H9 (cell line): ENCODE measurements at regions not wholly inside any gene's neighbourhood (a gene's known extent, or its start where the extent isn't known, plus 50 kb on each side); places are given as distances from the start of the nearest gene placed in this dataset.

Experiments
- DNase-seq: peaks from one replicate; pipeline ENCODE4 v3.0.0-alpha.2; 2017
- H2AFZ ChIP-seq: one replicate; pipeline ENCODE4 v1.6.1; 2013; ENCODE audit warnings: mild to moderate bottlenecking, low read length, control low read depth, moderate library complexity
- H2AK5ac ChIP-seq: 2 replicates; pipeline ENCODE4 v1.6.1; 2013; ENCODE audit warnings: low read length, control low read depth, mixed read lengths; ENCODE audit not compliant: insufficient read length
- H2BK120ac ChIP-seq: one replicate; pipeline ENCODE4 v1.6.1; 2013; ENCODE audit warnings: low read depth, mild to moderate bottlenecking, low read length, control low read depth, inconsistent platforms; ENCODE audit not compliant: poor library complexity, severe bottlenecking
- H2BK12ac ChIP-seq: 2 replicates; pipeline ENCODE4 v1.6.1; 2013; ENCODE audit warnings: low read length, control low read depth, mixed read lengths, low read depth; ENCODE audit not compliant: insufficient read length
- H2BK15ac ChIP-seq: 2 replicates; pipeline ENCODE4 v1.6.1; 2013; ENCODE audit warnings: low read depth, low read length, control low read depth
- H2BK20ac ChIP-seq: one replicate; pipeline ENCODE4 v1.6.1; 2013; ENCODE audit warnings: low read depth, mild to moderate bottlenecking, low read length, control low read depth, inconsistent platforms; ENCODE audit not compliant: poor library complexity, severe bottlenecking
- H2BK5ac ChIP-seq: 2 replicates; pipeline ENCODE4 v1.6.1; 2013; ENCODE audit warnings: low read length, control low read depth, mixed read lengths; ENCODE audit not compliant: insufficient read length
- H3K14ac ChIP-seq: 2 replicates; pipeline ENCODE4 v1.6.1; 2013; ENCODE audit warnings: low read length, control low read depth; ENCODE audit not compliant: insufficient read depth
- H3K18ac ChIP-seq: 2 replicates; pipeline ENCODE4 v1.6.1; 2013; ENCODE audit warnings: low read depth, mild to moderate bottlenecking, mixed read lengths, low read length, control low read depth; ENCODE audit not compliant: insufficient read length
- H3K23ac ChIP-seq: 2 replicates; pipeline ENCODE4 v1.6.1; 2013; ENCODE audit warnings: low read length, control low read depth, mixed read lengths, low read depth; ENCODE audit not compliant: insufficient read length
- H3K23me2 ChIP-seq: 2 replicates; pipeline ENCODE4 v1.6.1; 2013; ENCODE audit warnings: low read depth, mild to moderate bottlenecking, mixed read lengths, low read length, control low read depth; ENCODE audit not compliant: insufficient read length, poor library complexity, severe bottlenecking
- H3K27ac ChIP-seq: 2 replicates; pipeline ENCODE4 v1.5.1; 2013; ENCODE audit warnings: low read length, control low read depth, mixed read lengths, low read depth; ENCODE audit not compliant: insufficient read length
- H3K27me3 ChIP-seq: 2 replicates; pipeline ENCODE4 v1.6.1; 2013; ENCODE audit warnings: low read length, control low read depth, inconsistent platforms; ENCODE audit not compliant: insufficient read depth
- H3K4ac ChIP-seq: 2 replicates; pipeline ENCODE4 v1.6.1; 2013; ENCODE audit warnings: low read depth, mild to moderate bottlenecking, control low read depth, inconsistent platforms, low read length, moderate library complexity
- H3K4me1 ChIP-seq: 2 replicates; pipeline ENCODE4 v1.6.1; 2013; ENCODE audit warnings: low read length, control low read depth, inconsistent platforms; ENCODE audit not compliant: insufficient read depth
- H3K4me2 ChIP-seq: 2 replicates; pipeline ENCODE4 v1.6.1; 2013; ENCODE audit warnings: low read length, control low read depth, mixed read lengths; ENCODE audit not compliant: insufficient read length, insufficient read depth
- H3K56ac ChIP-seq: 2 replicates; pipeline ENCODE4 v1.6.1; 2013; ENCODE audit warnings: low read depth, mild to moderate bottlenecking, mixed read lengths, low read length, control low read depth; ENCODE audit not compliant: insufficient read length
- H3K79me1 ChIP-seq: 2 replicates; pipeline ENCODE4 v1.6.1; 2013; ENCODE audit warnings: low read depth, mild to moderate bottlenecking, moderate library complexity, low read length, control low read depth, inconsistent platforms; ENCODE audit not compliant: insufficient read depth, poor library complexity, severe bottlenecking
- H3K79me2 ChIP-seq: 2 replicates; pipeline ENCODE4 v1.6.1; 2013; ENCODE audit warnings: low read length, control low read depth, inconsistent platforms; ENCODE audit not compliant: insufficient read depth
- H3K9ac ChIP-seq: 2 replicates; pipeline ENCODE4 v1.6.1; 2013; ENCODE audit warnings: low read length, control low read depth, mixed read lengths; ENCODE audit not compliant: insufficient read length; ENCODE audit errors: extremely low read depth
- H3K9me3 ChIP-seq: one replicate; pipeline ENCODE4 v1.6.1; 2013; ENCODE audit warnings: low read depth, low read length, inconsistent platforms; ENCODE audit not compliant: control insufficient read depth
- H3T11ph ChIP-seq: one replicate; pipeline ENCODE4 v1.6.1; 2013; ENCODE audit warnings: mild to moderate bottlenecking, low read length, control low read depth, inconsistent platforms
- H4K20me1 ChIP-seq: one replicate; pipeline ENCODE4 v1.6.1; 2013; ENCODE audit not compliant: control insufficient read depth, insufficient read length, insufficient read depth
- H4K5ac ChIP-seq: 2 replicates; pipeline ENCODE4 v1.6.1; 2013; ENCODE audit warnings: low read depth, mild to moderate bottlenecking, mixed read lengths, low read length, control low read depth; ENCODE audit not compliant: insufficient read length
- H4K8ac ChIP-seq: replicated peaks from 2 replicates; pipeline ENCODE4 v1.6.1; 2013; ENCODE audit warnings: low read length, control low read depth, mixed read lengths, low read depth; ENCODE audit not compliant: insufficient read length
- H4K91ac ChIP-seq: 2 replicates; pipeline ENCODE4 v1.6.1; 2013; ENCODE audit warnings: low read depth, mild to moderate bottlenecking, moderate library complexity, mixed read lengths, low read length, control low read depth; ENCODE audit not compliant: insufficient read length
- H3K27ac Mint-ChIP-seq, 3 experiments: 2 replicates in 2 of 3; 3 replicates in 1 of 3; pipeline ENCODE4 v1.8.0; 2020 to 2021; ENCODE audit warnings: mixed read lengths in 3 of 3, mild to moderate bottlenecking in 1 of 3, moderate library complexity in 1 of 3
- H3K27me3 Mint-ChIP-seq: 2 replicates; pipeline ENCODE4 v1.8.0; 2021; ENCODE audit warnings: low read depth, mild to moderate bottlenecking, moderate library complexity, mixed read lengths
- H3K36me3 Mint-ChIP-seq, 3 experiments: 2 replicates in 2 of 3; 3 replicates in 1 of 3; pipeline ENCODE4 v1.8.0; 2020 to 2021; ENCODE audit warnings: low read depth in 3 of 3, mixed read lengths in 3 of 3; ENCODE audit not compliant: insufficient read depth in 1 of 3
- H3K4me1 Mint-ChIP-seq, 2 experiments: 2 replicates each; pipeline ENCODE4 v1.8.0; 2020; ENCODE audit warnings: mixed read lengths in 2 of 2
- H3K4me3 Mint-ChIP-seq, 2 experiments: 2 replicates in 1 of 2; 3 replicates in 1 of 2; pipeline ENCODE4 v1.8.0; 2020 to 2021; ENCODE audit warnings: mild to moderate bottlenecking in 2 of 2, mixed read lengths in 2 of 2, moderate library complexity in 1 of 2
- H3K9me3 Mint-ChIP-seq, 2 experiments: 2 replicates in 1 of 2; 3 replicates in 1 of 2; pipeline ENCODE4 v1.8.0; 2020; ENCODE audit warnings: mild to moderate bottlenecking in 2 of 2, mixed read lengths in 2 of 2, moderate library complexity in 1 of 2
- CTCF ChIP-seq: fragments of 200-600 bp; sonication (generic); conservative IDR thresholded peaks from 3 replicates; pipeline ENCODE4 v1.8.0; 2021; ENCODE audit warnings: antibody characterized with exemption, mild to moderate bottlenecking
- WGBS: extraction: QIAGEN DNeasy Blood & Tissue Kit; methylation state at CpG from one replicate; pipeline ENCODE4 v1.1.7; 2013; ENCODE audit warnings: missing lambda C conversion rate, low lambda C conversion rate, mixed read lengths; ENCODE audit not compliant: insufficient read length; ENCODE audit errors: extremely low coverage; 5-methylcytosine and 5-hydroxymethylcytosine counted together

- no peak overlapping the region for H2AK5ac ChIP-seq
- peaks cover 20 to 29% of the 10 kb centered on the region in 2 experiments for H3K9me3 Mint-ChIP-seq
Observed at GRCh38 chr4:156073976-156074375, 120.3 kb upstream of the CTSO start.

More at GRCh38 chr4:156073976-156074375, 120.3 kb upstream of the CTSO start:
- no peak overlapping the region for H4K5ac ChIP-seq
- H3K4me1 ChIP-seq = no peaks in the 10 kb centered on the region
- no peak overlapping the region for H2BK20ac ChIP-seq
- no peak overlapping the region for H3K27ac ChIP-seq
- Mint-ChIP-seq H3K27me3 (no peaks in the 10 kb centered on the region), H3K27ac (no peak overlapping the region), H3K4me3 (no peak overlapping the region), H3K36me3 (peaks cover 3 to 30% (median 23%) of the 10 kb centered on the region in 3 experiments), H3K4me1 (no peaks in the 10 kb centered on the region)
- no peak overlapping the region for H3K14ac ChIP-seq
- H3K4ac ChIP-seq = no peak overlapping the region
- H3K79me1 ChIP-seq = no peaks in the 10 kb centered on the region
- H3K18ac ChIP-seq = no peak overlapping the region
- no peaks in the 10 kb centered on the region for H3K23me2 ChIP-seq
- no peak overlapping the region for H2AFZ ChIP-seq
- H2BK120ac ChIP-seq = no peak overlapping the region
- no peak overlapping the region for H3T11ph ChIP-seq
- H3K27me3 ChIP-seq = no peaks in the 10 kb centered on the region
- no peak overlapping the region for H3K9ac ChIP-seq
- H3K56ac ChIP-seq = no peak overlapping the region
- no peak overlapping the region for H2BK15ac ChIP-seq
- H2BK12ac ChIP-seq = no peak overlapping the region
- no peak overlapping the region for H3K23ac ChIP-seq
- TF ChIP-seq CTCF = no peak
- no peak overlapping the region for H4K8ac ChIP-seq
- H3K79me2 ChIP-seq = no peaks in the 10 kb centered on the region
- H3K4me2 ChIP-seq = no peak overlapping the region
- no peaks in the 10 kb centered on the region for H4K20me1 ChIP-seq
- H2BK5ac ChIP-seq = no peak overlapping the region
- peaks cover 12% of the 10 kb centered on the region for H3K9me3 ChIP-seq
- no CpG with 5 or more reads among the region's 2 CpGs for WGBS
- no peak for DNase-seq
- no peak overlapping the region for H4K91ac ChIP-seq
